HT1080 (cell line): ENCODE measurements at regions not wholly inside any gene's neighbourhood (a gene's known extent, or its start where the extent isn't known, plus 50 kb on each side); places are given as distances from the start of the nearest gene placed in this dataset.
A peak's percentile ranks its signal among the peaks of the same experiment; 100 is the strongest.

Experiments used
- DNase-seq: peaks from one replicate; pipeline ENCODE4 v3.0.0-alpha.2; 2015; ENCODE audit warnings: low read depth

DNA sequence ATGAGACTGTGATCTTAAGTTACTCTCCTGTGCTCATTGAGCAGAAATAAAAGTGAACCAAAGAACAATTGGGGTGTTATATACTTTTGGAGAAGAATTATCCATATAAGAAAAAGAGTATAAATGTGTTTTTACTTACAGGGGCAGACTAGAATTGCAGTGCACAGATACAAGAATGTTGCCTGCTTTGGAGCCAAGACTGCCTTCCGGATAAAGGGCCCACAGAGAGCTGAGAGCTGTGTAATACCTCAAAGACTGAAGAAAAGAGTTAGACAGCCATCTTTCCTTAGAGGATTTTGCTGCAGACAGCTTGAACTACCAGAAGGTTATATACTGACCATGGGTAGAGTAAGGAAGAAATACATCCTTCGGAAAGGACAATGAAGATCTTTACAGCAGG lies 1235.5 kb upstream of the CITED2 start:
- no peak for DNase-seq

DNA sequence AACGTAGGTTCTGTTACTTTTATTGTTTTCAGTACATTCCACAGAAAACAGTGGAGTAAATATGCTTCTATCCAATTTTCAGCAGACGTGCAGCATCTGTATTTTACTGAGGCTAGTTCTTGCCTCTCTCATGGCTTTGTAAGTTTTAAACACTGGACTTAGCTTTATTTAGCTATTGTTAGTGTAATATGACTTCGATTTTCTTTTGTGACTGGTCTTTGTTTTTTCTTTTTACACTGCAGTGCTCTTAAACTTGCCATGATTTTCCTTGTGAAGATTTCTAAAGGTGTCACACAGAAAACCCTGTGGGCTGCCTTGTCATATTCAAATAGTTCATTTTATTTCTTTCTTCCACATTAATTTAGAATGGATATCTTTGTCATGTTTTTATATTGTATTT lies 1234.9 kb upstream of the CITED2 start:
- DNase-seq, result no peak

DNA sequence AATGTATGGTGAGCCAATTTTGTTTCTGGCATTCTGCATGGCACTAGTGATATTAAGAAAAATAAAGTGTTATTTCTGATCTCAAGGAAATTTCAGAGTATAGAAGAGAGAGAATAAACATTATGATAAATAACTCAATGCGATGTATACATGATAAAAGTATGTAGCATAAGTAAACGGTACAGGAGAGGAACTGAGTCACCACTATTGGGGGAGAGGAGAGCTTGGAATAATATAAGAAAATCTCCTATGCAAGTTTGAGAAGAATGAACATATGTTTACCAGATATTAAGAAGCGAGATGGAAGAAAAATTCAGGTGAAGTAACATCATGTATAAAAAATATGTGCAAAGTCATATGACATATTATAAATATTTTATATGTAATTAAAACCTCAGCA lies 1230.3 kb upstream of the CITED2 start:
- no peak for DNase-seq

DNA sequence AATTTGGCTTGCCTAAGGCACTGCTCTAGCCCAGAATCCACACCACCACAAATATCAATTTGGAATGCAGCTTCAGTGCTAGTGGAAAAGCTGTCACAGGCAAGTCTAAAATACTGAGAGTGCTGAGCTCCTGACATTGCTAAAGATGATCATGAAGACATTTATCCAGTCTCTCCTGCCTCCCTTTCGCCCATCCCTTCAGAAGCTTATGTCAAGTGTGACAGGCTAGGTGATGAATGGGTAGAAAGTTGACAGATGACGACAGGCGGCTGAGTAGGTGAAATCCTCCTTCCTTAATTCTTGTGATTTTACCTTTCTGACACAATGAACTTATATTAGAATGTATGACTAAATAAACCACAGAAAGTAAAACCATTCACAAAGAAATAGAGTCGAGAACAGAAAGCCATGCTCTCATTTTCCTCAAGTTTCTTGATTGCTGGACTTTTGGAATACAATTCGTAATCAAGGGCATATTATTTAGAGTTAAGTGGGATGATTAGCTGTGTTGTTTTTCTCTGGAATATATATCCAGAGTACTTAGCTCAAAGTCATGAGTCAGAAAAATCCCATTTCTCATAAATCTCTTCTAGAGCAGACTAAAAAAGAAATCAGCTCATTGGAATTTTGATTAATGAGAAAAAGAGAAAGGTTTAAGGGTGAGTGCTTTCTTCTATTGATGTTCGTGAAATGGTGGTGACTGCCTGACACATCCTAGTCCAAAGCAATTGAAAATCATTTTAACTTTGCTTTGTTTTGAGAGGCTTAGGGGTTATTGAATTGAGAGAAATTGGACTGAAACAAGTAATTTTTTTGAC lies 1228.2 kb upstream of the CITED2 start:
- no peak for DNase-seq

DNA sequence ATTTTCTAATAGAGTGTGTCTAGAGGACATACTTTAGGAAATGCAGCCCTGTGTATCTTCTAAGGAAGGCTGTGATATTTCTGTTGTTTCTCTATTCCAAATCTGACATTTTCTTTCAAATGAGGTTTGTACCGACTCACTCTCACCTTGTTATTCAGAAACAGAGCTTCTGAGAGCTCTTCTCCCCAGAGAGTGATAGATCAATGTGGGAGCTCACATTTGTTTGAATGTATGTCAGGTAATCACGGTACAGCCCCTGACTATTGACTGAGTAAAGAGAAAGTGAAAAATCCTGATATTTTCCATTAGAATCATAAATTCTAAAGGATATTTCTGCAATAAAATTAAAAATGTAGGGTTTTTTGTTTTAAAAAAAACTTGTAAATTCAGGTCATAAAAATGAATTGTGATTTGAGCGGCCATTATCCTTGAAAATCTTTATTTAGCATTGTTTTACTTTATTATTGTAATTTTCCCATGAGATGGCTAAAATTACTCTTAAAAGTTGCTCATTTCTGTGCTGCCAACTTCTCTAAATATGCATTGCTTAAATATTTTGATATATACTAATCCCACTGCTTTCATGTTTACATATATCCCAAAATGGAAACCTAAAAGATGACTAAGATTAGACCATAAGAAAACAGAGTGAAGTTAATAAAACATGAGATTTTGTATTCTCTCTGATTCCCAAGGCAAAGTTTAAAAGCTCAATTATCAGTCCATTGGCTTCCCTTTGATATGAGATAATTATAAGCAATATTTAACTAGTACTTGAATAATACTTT lies 1226.8 kb upstream of the CITED2 start:
- no peak for DNase-seq

DNA sequence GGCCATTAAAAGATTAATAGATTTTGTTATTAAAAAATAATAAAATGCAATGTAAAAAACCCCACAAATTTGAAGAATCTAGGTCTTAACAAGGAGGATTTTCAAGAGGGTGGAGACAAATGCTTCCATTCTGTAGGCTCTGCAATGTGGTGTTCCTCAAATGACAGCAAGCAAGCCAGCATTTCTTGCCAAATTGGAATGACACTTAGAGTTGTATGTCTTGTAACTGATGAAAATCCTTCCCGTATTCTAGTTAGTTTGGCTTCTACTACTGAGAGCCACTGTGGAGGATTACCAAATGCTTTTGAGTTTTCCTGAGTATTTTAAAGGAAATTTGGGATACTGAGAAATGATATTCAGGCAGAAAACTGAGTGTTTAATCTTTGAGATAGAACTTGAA lies 1225.5 kb upstream of the CITED2 start:
- DNase-seq, result no peak

DNA sequence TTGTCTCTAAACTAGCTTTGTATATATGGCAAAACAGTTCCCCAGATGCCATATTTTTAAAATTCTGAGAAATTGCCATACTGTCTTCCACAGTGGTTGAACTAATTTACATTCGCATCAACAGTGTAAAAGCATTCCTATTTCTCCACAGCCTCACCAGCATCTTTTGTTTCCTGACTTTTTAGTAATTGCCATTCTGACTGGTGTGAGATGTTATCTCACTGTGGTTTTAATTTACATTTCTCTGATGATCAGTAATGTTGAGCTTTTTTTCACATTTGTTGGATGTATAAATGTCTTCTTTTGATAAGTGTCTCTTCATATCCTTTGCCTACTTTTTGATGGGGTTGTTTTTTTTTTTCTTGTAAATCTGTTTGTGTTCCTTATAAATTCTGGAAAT lies 1222.7 kb upstream of the CITED2 start:
- no peak for DNase-seq

DNA sequence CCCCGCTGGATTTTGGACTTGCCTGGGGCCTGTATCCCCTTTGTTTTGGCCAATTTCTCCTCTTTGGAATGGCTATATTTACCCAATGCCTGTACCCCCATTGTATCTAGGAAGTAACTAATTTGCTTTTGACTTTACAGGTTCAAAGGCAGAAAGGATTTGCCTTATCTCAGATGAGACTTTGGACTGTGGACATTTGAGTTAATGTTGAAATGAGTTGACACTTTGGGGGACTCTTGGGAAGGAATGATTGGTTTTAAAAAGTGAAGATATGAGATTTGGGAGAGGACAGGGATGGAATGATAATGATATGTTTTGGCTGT lies 1220.3 kb upstream of the CITED2 start:
- no peak for DNase-seq

DNA sequence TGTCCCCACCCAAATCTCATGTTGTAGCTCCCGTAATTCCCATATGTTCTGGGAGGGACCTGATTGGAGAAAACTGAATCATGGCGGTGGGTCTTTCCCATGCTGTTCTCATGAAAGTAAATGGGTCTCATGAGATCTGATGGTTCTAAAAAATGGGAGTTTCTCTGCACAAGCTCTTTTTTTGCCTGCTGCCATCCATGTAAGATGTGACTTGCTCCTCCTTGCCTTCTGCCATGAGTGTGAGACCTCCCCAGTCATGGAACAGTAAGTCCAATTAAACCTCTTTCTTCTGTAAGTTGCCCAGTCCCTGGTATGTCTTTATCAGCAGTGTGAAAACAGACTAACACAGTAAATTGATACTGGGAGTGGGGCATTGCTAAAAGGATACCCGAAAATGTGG lies 1218.4 kb upstream of the CITED2 start:
- DNase-seq, result no peak

DNA sequence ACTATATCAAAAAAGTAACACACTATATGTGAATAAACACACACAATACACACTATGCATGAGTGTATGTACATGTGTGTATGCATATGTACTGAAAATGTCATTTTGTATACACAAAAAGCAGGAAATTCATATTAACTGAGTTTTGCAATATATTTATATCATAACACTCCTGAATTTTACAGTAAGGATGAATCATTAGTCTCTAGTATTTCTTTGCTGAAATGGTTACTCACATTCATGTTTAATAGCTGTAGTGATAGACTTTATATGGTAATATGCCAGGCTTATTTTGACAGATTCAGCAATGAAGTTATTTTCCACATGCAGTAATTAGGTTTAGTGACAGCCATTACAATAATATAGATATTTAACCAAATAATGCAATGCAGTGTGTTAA lies 1216.2 kb upstream of the CITED2 start:
- no peak for DNase-seq

DNA sequence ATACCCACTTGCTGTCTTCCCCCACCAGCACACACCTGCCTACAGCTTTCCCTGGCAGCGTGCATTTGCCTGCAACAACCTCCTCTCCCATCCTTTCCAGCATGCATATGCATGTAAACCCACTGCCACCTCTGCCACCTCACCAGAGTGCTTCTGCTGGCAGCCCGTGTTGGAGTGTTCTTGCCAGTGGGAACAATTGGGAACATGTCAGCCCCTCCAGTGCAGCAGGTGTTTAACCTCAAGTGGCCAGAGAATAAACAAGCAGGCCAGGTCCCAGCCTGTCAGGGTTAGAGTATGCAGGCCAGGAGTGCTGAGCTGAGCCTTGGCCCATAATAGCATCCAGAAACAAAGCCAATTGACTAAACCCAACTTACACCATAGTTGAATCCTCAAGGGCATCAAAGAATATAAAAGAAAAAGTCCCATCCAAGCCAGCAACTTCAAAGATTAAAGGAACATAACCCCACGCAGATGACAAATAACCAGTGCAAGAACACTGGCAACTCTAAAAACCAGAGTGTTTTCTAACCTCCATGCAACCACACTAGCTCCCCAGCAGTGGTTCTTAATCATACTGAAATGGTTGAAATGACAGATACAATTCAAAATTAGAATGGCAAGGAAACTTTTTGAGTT lies 1212.1 kb upstream of the CITED2 start:
- DNase-seq, result no peak

DNA sequence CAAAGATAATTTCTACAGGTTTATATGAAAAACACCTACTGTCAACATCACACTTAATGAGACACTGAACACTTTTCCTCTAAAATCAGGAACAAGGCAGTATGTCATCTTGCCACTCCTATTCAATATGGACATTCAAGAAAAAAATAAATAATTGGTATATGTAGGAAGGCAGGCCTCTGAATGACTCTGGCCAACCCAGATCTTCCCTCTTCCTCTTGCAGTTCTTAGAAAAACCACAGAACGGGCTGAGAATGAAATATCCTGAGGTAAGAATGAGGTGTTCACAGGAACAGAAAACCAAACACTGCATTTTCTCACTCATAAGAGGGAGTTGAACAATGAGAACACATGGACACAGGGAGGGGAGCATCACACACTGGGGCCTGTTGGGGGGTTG lies 1207.2 kb upstream of the CITED2 start:
- peak; percentile 15 for DNase-seq

DNA sequence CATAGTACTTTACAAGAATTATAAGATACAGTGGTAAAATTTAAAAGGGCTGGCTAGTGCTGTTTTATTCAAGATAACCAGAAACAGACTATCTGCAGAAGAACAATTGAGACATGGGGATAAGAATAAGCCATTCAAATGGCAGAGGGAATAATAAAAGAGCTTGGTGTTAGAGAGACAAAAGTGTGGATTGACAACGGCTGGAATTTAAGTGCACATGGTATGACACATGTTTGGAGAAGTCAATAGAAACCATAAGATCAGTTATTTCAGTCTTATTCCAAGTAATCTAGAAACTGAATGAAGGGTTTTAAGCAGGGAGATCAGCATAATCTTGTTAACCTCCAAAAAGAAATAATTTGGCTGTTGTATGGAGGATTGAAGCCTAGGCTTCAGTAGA lies 1205.5 kb upstream of the CITED2 start:
- no peak for DNase-seq

DNA sequence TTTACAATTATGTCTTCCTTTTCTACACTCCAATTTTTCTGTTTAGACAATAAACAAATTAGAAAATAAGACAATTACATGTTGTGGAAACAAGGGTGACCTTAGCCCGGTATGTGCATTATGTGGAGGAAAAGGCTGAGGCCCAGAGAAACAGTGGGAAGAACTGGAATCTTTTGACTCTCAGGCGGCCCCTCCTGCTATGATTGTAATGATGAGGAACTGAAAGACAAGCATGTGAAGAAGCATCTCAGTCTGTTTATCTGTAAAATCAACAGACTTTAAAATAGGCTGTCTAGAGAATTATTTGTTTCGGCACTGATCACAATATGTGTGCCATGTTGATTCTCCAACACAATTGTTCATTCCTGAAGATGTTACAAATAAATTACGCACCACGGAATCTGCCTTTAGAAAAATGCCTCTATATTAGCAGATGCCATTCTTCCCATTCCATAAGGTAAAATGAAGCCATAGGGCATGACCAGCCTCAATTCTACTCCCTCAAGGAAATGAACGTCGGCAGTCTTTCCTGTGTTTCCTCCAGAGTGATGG lies 1201.6 kb upstream of the CITED2 start:
- DNase-seq, result no peak

DNA sequence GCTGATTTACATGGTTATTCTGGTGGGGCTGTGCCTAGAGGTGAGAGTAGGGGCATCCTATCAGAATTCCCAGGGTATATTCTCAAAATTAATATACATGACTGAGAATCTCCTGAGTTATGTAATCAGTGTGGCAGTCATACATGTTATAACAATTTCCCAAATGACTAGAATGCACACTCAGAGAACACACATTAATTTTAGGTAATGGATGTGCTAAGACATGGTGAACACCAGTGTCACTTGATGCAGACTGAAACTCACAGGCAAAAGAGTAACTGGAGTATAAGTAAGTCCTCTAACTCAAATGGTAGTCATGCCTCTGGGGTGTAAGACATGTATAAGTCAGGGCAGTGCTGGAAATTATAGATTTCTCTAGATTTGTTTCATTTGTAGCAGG lies 1198.4 kb upstream of the CITED2 start:
- no peak for DNase-seq

DNA sequence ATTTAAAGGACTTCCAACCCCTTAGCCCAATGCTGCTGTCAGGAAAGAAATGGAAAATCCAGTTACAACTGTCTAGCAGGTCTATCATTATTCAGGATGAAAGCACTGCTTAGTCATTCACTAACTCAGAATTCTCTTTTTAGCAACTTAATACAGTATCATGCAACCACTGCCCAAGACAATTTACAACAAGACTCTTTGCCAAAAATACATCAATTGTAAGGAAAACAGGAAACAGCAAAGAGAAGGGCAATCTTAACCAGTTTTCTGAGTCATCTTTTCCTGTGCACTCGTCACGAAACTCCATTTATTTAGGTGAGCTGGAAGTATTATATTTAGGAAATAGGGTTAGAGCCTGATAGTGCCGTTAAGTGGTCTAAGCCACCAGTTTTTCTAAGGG lies 1197.7 kb upstream of the CITED2 start:
- peak; percentile 94 for DNase-seq

DNA sequence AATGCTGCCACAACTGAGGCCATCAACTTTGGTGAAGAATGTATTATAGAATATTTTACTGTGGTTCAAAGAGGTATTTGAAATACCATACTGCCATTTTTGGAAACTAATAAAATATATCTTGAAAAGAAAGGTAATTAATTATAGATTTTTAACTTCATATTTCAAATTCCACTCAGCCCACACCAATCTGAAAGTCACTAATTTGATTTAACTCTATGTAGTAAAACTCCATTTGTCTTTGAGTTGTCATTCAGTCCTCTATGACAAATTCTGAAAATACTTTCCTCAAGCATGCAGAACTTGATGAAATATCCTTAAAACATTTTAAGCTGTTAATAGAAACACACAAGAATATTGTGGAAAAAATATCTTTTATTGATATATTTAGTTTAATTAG lies 1196.7 kb upstream of the CITED2 start:
- no peak for DNase-seq

DNA sequence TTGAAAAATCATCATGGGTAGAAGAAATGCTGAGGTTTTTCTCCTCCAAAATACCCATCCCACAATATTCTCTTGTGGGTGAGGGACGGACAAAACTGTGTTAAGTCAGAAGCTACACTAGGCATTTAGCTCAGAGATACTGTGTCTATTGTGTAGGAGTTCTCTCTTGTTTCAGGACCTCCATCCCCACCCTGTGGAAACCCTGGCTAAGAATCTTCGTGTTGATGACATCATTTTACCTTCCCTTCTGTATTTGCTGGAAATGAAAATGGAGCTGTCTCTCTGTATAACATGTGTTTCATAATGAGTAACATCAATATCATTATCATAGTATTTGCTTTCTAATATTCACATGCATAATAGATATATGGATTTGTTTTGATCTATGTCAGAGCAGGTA lies 1193.0 kb upstream of the CITED2 start:
- no peak for DNase-seq

DNA sequence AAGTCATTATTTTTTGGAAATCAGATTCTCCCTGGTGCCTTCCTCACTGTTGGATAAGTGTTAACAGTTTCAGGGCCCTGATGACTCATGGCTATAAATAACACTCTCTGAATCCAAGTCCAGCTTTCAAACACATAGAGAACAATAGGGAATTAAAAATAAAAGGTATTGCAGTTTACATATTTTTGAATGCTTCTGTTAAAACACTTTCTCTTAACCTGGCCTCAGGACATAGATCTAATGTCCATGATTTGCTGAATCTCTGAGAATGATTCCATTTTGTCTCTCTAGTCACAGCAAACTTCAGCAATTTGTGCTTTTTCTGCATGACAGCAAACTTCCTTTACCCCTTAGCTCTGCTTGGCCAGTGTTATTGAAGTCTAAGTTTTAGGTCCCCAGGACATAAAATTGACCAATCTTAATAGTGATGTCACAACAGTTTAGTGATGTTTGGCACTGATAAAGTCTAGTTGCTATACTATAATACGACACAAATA lies 1192.4 kb upstream of the CITED2 start:
- DNase-seq, result peak; percentile 53

DNA sequence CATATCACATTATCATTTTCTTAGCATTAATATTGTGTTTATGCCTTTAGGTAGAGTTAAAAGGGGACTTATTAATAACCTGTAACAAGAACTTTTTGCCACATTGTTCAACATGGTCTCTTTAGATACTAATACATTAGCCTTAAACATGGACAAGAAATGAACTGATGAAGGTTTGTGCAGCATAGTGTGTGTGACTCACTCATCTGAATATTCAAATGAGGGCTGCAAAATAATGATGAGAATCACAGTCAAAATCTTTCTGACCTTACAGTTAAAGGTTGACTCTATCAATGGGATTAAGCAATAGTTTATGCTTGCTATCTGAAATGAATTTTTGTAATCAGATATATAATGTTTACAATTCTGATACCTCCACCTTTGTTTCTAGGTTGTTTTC lies 1189.3 kb upstream of the CITED2 start:
- DNase-seq, result no peak

DNA sequence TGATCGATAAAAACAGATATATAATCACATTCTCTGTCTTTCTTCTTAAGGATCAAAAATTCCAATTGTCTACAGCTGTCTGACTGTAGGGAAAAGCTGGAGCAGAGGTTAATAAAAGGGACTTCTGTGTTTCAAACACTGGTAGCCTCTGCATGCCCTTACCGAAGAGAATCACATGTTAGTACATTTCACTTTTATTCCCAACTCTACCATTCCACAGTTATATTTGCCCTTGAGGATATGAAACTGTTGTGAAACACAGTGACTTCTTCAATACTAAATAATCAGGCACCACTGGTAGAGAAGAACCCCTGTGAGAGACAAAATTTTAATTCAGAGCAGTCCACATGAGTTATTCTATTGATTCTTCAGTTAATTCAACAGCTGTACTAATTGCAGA lies 1187.3 kb upstream of the CITED2 start:
- no peak for DNase-seq

DNA sequence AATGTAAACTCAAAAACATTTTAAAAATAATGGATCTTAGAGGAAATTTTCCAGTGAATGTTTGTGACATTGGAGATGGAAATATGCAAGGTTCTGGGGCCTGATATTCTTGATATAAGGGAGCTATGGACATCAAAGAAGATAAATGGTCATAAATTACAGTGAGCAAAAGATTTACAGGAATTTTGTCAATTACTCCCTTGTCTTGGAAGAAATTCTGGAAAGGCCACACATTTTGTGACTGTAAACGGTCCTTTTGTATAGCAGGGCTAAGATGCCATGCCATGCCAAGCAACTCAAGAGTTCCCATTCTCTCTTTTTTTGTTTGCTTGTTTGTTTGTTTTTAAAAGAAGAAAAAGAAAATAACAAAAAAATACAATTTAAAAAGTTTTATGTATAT lies 1186.2 kb upstream of the CITED2 start:
- no peak for DNase-seq
